GM12878 (cell line): ENCODE measurements at regions not wholly inside any gene's neighbourhood (a gene's known extent, or its start where the extent isn't known, plus 50 kb on each side); places are given as distances from the start of the nearest gene placed in this dataset.

ENCODE experiments used
- CTCF ChIP-seq, 3 experiments: IDR thresholded peaks in 2 of 3; conservative IDR thresholded peaks in 1 of 3; 2 replicates each; pipeline ENCODE4 v1.5.1; 2011; ENCODE audit warnings: low read depth in 3 of 3, low read length in 3 of 3, mild to moderate bottlenecking in 3 of 3, control low read depth in 2 of 3, moderate library complexity in 2 of 3, inconsistent platforms in 1 of 3, mixed read lengths in 1 of 3; ENCODE audit not compliant: control insufficient read depth in 2 of 3, insufficient read depth in 1 of 3; ENCODE audit errors: extremely low read depth in 1 of 3
- EP300 ChIP-seq, 2 experiments: fragments of 150-350 bp in 1 of 2; IDR thresholded peaks; 2 replicates each; pipeline ENCODE4 v1.6.1; 2011 to 2012; ENCODE audit warnings: low read depth in 2 of 2, low read length in 2 of 2, borderline replicate concordance in 1 of 2, improper control_type of control experiment in 1 of 2, inconsistent platforms in 1 of 2; ENCODE audit not compliant: control insufficient read depth in 1 of 2

GRCh38 chr9:131809941-131810344 is 70.1 kb upstream of the RAPGEF1 start:
- TF ChIP-seq CTCF (IDR thresholded peaks at IDR 0.05 in 2 of 3, conservative IDR thresholded peaks at IDR 0.05 in 1 of 3; ENCODE audit: control insufficient read depth in 2 of 3, extremely low read depth in 1 of 3, insufficient read depth in 1 of 3, low read depth in 3 of 3, low read length in 3 of 3) (no peak), EP300 (IDR thresholded peaks at IDR 0.05; ENCODE audit: borderline replicate concordance in 1 of 2, control insufficient read depth in 1 of 2, low read depth in 2 of 2, low read length in 2 of 2) (no peak)
